HG02623 (cell line): ENCODE measurements at regions not wholly inside any gene's neighbourhood (a gene's known extent, or its start where the extent isn't known, plus 50 kb on each side); places are given as distances from the start of the nearest gene placed in this dataset.

Experiments
- ATAC-seq: cut with Tn5 transposase; IDR thresholded peaks from one replicate; pipeline ENCODE4 v1.9.1; 2021; ENCODE audit warnings: moderate library complexity; ENCODE audit not compliant: unreplicated experiment

- ATAC-seq: no peak
Observed at GRCh38 chr20:17093782-17094181, 133.1 kb upstream of the PCSK2 start.

- ATAC-seq: no peak
Observed at GRCh38 chr20:17097603-17098002, 129.2 kb upstream of the PCSK2 start.

GRCh38 chr20:17100506-17100905 is 126.3 kb upstream of the PCSK2 start:
- no peak for ATAC-seq

- no peak for ATAC-seq
Observed at GRCh38 chr20:17107127-17107526, 119.7 kb upstream of the PCSK2 start.

GRCh38 chr20:17108896-17109295 is 117.9 kb upstream of the PCSK2 start:
- ATAC-seq: no peak

- ATAC-seq: no peak
Observed at GRCh38 chr20:17109307-17109706, 117.5 kb upstream of the PCSK2 start.

GRCh38 chr20:17128206-17128605 is 98.6 kb upstream of the PCSK2 start:
- no peak for ATAC-seq

GRCh38 chr20:17129089-17129488 is 97.8 kb upstream of the PCSK2 start:
- no peak for ATAC-seq

GRCh38 chr20:17137692-17138091 is 89.1 kb upstream of the PCSK2 start:
- ATAC-seq: no peak

- no peak for ATAC-seq
Observed at GRCh38 chr20:17138237-17138636, 88.6 kb upstream of the PCSK2 start.

- ATAC-seq: no peak
Observed at GRCh38 chr20:17140894-17141293, 85.9 kb upstream of the PCSK2 start.

- ATAC-seq: no peak
Observed at GRCh38 chr20:17141568-17141967, 85.3 kb upstream of the PCSK2 start.

- ATAC-seq: no peak
Observed at GRCh38 chr20:17142666-17143065, 84.2 kb upstream of the PCSK2 start.

GRCh38 chr20:17150858-17151257 is 76.0 kb upstream of the PCSK2 start:
- ATAC-seq: no peak

GRCh38 chr20:17155401-17155800 is 71.4 kb upstream of the PCSK2 start:
- ATAC-seq: no peak

- no peak for ATAC-seq
Observed at GRCh38 chr20:17158701-17159100, 68.1 kb upstream of the PCSK2 start.

- ATAC-seq: no peak
Observed at GRCh38 chr20:17161673-17162481, 65.0 kb upstream of the PCSK2 start.

- no peak for ATAC-seq
Observed at GRCh38 chr20:17168026-17168612, 58.7 kb upstream of the PCSK2 start.

- no peak for ATAC-seq
Observed at GRCh38 chr20:17169585-17170136, 57.2 kb upstream of the PCSK2 start.

GRCh38 chr20:17171746-17172280 is 55.0 kb upstream of the PCSK2 start:
- no peak for ATAC-seq

GRCh38 chr20:17172836-17173516 is 53.9 kb upstream of the PCSK2 start:
- no peak for ATAC-seq
